Activated CD4-positive, alpha-beta T cell treated with anti-CD3 and anti-CD28 coated beads, Interleukin-2, Interleukin-6, amounts not matched to agents 100 ng/mL and 50 ng/mL, durations not matched to agents 16 hours and 8 hours (primary cell): ENCODE measurements at regions not wholly inside any gene's neighbourhood (a gene's known extent, or its start where the extent isn't known, plus 50 kb on each side); places are given as distances from the start of the nearest gene placed in this dataset.
"Not testable (repeated sequence)": the region's sequence is repeated elsewhere in the genome, so short reads cannot be mapped to it uniquely, and the experiment has no call there.

Experiments used
- DNase-seq: peaks from one replicate; pipeline ENCODE4 v3.0.0-alpha.2; 2020

- not testable (repeated sequence) for DNase-seq
Measured at GRCh38 chr11:86166287-86166686, 78.3 kb upstream of the EED start.

- DNase-seq: no peak
Measured at GRCh38 chr11:86164106-86164505, 80.4 kb upstream of the EED start.

DNA sequence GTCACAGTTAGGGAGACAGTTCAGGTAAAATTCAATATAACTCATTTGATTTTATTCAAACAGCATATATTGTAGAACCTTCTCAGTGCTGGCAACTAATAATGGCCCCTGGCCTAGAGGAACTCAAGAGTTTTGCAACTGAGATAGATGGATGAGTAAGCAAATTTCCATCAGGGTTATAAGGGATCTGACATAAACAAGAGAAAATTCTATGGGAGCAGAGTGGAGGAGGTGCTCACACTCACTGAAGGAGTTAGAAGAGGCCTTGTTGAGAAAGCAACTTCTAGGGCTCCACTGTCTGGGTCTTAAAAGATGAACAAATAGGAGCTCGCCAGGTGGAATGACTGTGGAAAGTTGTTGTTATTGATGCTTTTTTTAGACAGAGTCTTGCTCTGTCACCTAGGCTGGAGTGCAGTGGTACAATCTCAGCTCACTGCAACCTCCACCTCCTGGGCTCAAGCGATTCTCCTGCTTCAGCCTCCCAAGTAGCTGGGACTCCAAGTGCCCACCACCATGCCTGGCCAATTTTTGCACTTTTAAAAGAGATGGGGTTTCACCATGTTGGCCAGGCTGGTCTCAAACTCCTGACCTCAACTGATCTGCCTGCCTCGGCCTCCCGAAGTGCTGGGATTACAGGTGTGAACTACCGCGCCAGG lies 81.2 kb upstream of the EED start:
- not testable (repeated sequence) for DNase-seq

GRCh38 chr11:86162239-86162638 lies 82.3 kb upstream of the EED start:
- DNase-seq: no peak

DNA sequence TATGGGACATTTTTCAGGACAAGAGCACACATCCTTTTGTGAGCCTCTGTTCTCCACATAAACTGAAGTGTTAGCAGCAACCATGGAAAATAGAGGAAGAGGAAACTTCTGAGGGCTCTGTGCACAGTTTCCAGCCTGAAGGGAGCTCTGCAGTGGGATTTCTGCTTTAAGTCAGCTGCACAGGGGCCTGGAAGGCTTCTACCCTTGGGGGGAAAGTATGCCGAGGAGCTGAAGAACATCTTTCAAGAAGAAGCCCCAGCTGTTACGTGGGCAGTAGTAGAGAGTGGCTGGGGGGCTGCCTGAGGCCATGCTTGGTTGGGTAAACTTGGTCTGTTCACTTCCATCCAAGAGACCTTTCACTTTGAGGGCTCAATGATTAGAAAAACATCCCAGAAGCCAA lies 82.7 kb upstream of the EED start:
- no peak for DNase-seq

- no peak for DNase-seq
Measured at GRCh38 chr11:86161336-86161735, 83.2 kb upstream of the EED start.

DNA sequence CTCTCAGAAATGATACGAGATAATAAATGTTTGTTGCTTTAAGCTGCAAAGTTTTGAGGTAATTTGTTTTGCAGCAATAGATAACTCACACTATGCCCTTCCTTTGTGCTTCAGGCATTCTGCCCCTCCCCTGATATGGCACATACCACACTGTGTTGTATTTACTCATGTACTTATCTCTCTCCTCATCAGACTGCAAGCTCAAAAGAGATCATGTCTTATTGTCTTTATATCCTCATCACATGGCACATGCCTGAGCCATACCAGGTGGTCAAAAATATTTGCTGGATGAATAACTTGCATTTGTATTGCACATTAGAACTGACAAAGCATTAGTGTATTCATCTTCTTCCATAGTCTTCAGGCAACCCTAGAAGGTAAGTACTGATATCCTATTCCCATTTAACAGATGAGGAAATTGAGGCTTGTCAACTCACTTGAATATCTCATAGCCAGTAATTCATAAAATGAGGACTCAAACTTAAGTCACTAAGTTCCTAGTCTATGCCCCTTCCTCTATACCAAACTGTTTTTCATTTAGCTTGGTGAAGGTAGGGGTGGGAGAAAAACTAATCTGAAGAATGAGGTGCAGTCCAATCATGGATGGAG lies 83.9 kb upstream of the EED start:
- DNase-seq: no peak

- DNase-seq: no peak
Measured at GRCh38 chr11:86159581-86159891, 85.0 kb upstream of the EED start.

GRCh38 chr11:86158704-86159580 lies 85.6 kb upstream of the EED start:
- DNase-seq: no peak

DNA sequence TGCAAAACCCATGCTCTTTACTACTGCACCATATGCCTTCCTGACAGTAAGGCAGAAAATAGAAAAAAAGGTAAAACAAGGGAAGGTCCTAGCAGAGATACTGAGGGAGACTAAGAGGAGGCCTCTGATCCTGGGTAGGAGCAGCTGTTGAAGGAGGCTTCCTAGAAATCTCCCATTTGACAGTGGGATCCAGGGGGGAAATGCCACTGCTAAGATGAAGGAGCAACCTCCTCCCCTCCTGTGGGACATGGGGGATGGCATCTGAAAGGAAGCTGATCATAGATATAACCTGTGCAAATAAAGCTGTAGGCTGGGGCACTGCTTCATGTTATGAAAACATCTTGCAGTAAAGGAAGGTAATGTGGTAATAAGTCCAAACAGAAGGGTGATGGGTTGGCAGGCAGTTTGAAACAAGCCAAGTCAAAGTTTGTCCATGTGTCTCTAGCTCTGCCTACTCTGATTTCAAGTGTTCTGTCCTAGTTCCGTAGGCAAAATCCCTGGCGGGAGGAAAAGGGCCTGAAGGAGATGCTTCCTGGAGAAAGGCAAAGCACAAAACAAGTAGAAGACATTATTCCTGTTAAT lies 86.7 kb upstream of the EED start:
- DNase-seq: no peak

DNA sequence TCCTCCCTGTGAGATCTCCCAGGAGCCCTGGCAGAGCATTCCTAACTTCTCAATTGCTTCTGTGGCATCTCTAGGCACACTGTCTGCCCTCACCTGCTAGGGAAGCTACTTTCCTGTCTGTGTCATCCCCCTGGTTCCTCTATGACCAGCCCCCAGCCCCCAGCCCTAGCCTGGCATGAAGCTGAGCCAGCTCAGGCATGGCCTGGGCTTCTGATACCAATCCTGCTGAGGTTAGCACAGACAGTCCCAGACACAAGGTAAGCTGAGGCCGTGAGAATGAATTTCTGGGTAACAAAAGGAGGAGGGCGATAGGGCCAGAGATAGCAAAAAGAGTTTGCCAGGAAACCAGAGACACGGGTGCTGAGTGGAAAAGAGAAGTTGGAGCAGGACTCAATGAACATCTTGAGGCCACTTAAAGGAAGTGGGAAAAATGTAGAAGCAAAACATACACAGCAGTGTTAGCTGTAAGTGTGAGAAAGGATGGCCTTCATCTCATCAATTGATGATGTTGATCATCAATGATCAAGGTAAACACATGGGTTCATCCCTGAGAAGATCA lies 87.6 kb upstream of the PICALM start:
- no peak for DNase-seq

- DNase-seq: no peak
Measured at GRCh38 chr11:86155200-86155844, 86.4 kb upstream of the PICALM start.

GRCh38 chr11:86153439-86153838 lies 84.6 kb upstream of the PICALM start:
- DNase-seq: no peak

DNA sequence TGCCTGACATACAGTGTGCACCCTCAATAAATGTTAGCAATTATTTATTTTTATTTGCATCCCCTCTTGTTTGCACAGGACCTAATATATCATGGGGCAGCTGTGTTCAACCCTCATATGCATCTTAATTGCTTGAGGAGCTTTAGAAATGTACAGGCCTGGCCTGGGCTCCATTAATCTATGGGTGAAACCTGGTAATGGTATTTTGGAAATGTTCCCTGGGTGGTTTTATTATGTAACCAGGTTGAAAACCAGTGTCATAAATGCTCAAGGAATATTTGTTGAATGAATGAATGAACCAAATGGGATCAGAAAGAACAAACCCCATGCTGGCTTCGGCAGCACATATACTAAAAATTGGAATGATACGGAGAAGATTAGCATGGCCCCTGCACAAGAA lies 84.0 kb upstream of the PICALM start:
- no peak for DNase-seq

DNA sequence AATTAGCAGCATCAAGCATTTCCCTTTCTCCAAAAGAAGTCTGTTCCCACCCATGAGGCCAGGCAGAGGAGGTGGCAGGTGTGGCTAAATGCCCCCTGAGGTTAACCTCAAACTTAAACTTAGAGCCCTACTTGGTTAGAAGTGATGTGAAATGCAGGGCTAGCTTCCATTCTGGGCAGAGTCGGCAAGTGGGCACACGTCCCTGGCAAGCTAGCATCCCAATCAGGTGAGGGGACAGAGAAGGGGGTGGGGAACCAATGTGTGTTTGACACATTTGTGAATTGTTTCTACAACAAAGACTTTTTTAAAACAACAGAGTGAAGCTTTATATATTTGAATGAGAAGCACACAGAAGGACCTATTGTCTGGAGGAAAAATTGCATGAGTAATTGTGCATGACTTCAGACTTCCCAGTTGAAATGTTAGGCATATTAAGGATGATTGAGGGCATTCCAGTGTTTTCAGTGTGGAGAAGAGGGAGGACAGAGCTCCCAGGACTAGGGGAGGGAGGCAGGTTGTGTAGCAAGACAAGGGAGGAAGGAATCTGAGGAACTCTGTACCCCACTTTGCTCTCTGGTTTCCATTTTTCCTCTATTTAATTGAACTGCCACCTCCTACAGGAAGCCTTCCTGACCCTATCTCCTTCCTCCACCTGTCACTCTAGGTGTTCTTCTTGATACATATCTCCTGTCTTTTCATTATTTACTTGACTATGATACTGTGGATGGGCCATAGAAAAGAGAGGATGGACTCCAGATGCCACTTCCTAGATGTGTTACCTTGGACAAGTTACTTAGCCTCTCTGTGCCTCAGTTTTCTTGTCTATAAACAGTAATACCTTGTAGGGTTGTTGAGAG lies 83.3 kb upstream of the PICALM start:
- no peak for DNase-seq

GRCh38 chr11:86151174-86152005 lies 82.5 kb upstream of the PICALM start:
- DNase-seq: no peak

DNA sequence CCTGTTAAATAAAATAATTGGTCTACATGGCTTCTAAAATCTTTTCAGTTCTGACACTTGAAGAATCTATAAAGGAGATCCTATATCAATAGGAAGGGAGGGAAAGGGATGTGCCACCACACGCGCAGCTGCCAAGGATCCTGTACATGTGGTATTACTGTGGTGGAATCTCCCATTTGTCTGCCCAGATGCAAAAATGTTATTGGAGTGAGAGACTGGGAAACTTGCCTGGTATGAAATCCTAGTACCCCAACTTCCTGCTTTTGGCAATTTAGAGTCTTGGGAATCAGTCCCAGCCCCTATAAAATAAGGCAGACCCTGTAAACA lies 81.9 kb upstream of the PICALM start:
- DNase-seq: no peak

GRCh38 chr11:86149792-86150191 lies 80.9 kb upstream of the PICALM start:
- DNase-seq: no peak

- no peak for DNase-seq
Measured at GRCh38 chr11:86148345-86148747, 79.5 kb upstream of the PICALM start.

DNA sequence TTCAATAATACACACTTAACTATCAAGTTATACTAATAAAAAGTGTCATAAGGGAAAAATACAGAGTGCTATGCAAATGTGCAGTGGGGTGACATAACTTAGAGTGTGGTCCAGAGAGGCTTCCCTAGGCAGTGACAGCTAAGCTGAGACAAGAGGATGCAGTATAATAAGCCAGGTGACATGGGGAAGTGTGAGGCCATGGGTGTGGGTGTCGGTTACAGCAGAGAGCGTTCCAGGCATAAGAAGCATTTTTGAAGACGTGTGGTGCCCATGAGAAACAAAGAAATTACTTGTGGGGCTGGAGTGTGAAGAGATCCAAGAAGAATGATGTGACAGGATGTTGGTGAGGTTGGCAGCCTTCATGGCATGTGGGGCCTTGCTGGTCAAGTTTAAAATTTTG lies 78.1 kb upstream of the PICALM start:
- no peak for DNase-seq

GRCh38 chr11:86145439-86146156 lies 76.7 kb upstream of the PICALM start:
- no peak for DNase-seq
